GM20431 (cell line): ENCODE measurements at regions not wholly inside any gene's neighbourhood (a gene's known extent, or its start where the extent isn't known, plus 50 kb on each side); places are given as distances from the start of the nearest gene placed in this dataset.

Experiments
- in situ Hi-C: fragments of 300-500 bp; cut with MseI, MboI; formaldehyde crosslinking; loops from one replicate; pipeline ENCODE4 v1.15.0; 2020; ENCODE audit warnings: low sequenced_read_pairs; ENCODE audit not compliant: unreplicated experiment

GRCh38 chr4:71232846-71233245 is 106.0 kb upstream of the SLC4A4 start:
- in situ Hi-C loops, result no loop called here

- in situ Hi-C loops, result no loop called here
Measured at GRCh38 chr4:71235311-71236201, 103.3 kb upstream of the SLC4A4 start.

GRCh38 chr4:71236226-71236625 is 102.6 kb upstream of the SLC4A4 start:
- in situ Hi-C loops, result no loop called here

GRCh38 chr4:71237641-71238040 is 101.2 kb upstream of the SLC4A4 start:
- in situ Hi-C loops, result no loop called here

GRCh38 chr4:71239365-71239764 is 99.5 kb upstream of the SLC4A4 start:
- in situ Hi-C loops, result no loop called here

GRCh38 chr4:71240094-71240493 is 98.7 kb upstream of the SLC4A4 start:
- in situ Hi-C loops, result no loop called here

- in situ Hi-C loops, result no loop called here
Measured at GRCh38 chr4:71241501-71242288, 97.1 kb upstream of the SLC4A4 start.

GRCh38 chr4:71243091-71243833 is 95.6 kb upstream of the SLC4A4 start:
- in situ Hi-C loops, result no loop called here

GRCh38 chr4:71247706-71248105 is 91.1 kb upstream of the SLC4A4 start:
- in situ Hi-C loops, result no loop called here

GRCh38 chr4:71251261-71251660 is 87.6 kb upstream of the SLC4A4 start:
- in situ Hi-C loops, result no loop called here

GRCh38 chr4:71253545-71253944 is 85.3 kb upstream of the SLC4A4 start:
- in situ Hi-C loops, result no loop called here

GRCh38 chr4:71254451-71255012 is 84.3 kb upstream of the SLC4A4 start:
- in situ Hi-C loops, result no loop called here

- in situ Hi-C loops, result no loop called here
Measured at GRCh38 chr4:71255976-71256375, 82.8 kb upstream of the SLC4A4 start.

GRCh38 chr4:71257761-71258160 is 81.1 kb upstream of the SLC4A4 start:
- in situ Hi-C loops, result no loop called here

GRCh38 chr4:71258323-71258722 is 80.5 kb upstream of the SLC4A4 start:
- in situ Hi-C loops, result no loop called here

- in situ Hi-C loops, result no loop called here
Measured at GRCh38 chr4:71259280-71259679, 79.5 kb upstream of the SLC4A4 start.

GRCh38 chr4:71259911-71260331 is 78.9 kb upstream of the SLC4A4 start:
- in situ Hi-C loops, result no loop called here

- in situ Hi-C loops, result no loop called here
Measured at GRCh38 chr4:71260544-71260943, 78.3 kb upstream of the SLC4A4 start.

- in situ Hi-C loops, result no loop called here
Measured at GRCh38 chr4:71261001-71261400, 77.8 kb upstream of the SLC4A4 start.

GRCh38 chr4:71261633-71262121 is 77.1 kb upstream of the SLC4A4 start:
- in situ Hi-C loops, result no loop called here
